HG03135 (cell line): ENCODE measurements at regions not wholly inside any gene's neighbourhood (a gene's known extent, or its start where the extent isn't known, plus 50 kb on each side); places are given as distances from the start of the nearest gene placed in this dataset.
"Not testable (repeated sequence)": the region's sequence is repeated elsewhere in the genome, so short reads cannot be mapped to it uniquely, and the experiment has no call there.

Source experiments
- ATAC-seq: cut with Tn5 transposase; IDR thresholded peaks from one replicate; pipeline ENCODE4 v1.9.1; 2021; ENCODE audit warnings: mild to moderate bottlenecking, moderate library complexity; ENCODE audit not compliant: unreplicated experiment

- no peak for ATAC-seq
These were observed 953.1 kb upstream of the ADGRL4 start for GRCh38 chr1:79959635-79960034.

- ATAC-seq = no peak
These were observed 949.4 kb upstream of the ADGRL4 start for GRCh38 chr1:79955966-79956365.

GRCh38 chr1:79950511-79950910 lies 944.0 kb upstream of the ADGRL4 start:
- no peak for ATAC-seq

GRCh38 chr1:79945391-79945790 lies 938.9 kb upstream of the ADGRL4 start:
- no peak for ATAC-seq

GRCh38 chr1:79929356-79929755 lies 922.8 kb upstream of the ADGRL4 start:
- ATAC-seq = no peak

GRCh38 chr1:79928901-79929300 lies 922.4 kb upstream of the ADGRL4 start:
- ATAC-seq = no peak

GRCh38 chr1:79920960-79921669 lies 914.6 kb upstream of the ADGRL4 start:
- no peak for ATAC-seq

- ATAC-seq = no peak
These were observed 908.4 kb upstream of the ADGRL4 start for GRCh38 chr1:79914896-79915295.

- no peak for ATAC-seq
These were observed 906.3 kb upstream of the ADGRL4 start for GRCh38 chr1:79912813-79913212.

GRCh38 chr1:79903321-79903720 lies 896.8 kb upstream of the ADGRL4 start:
- ATAC-seq = no peak

- no peak for ATAC-seq
These were observed 895.9 kb upstream of the ADGRL4 start for GRCh38 chr1:79902418-79902817.

GRCh38 chr1:79899914-79900313 lies 893.4 kb upstream of the ADGRL4 start:
- ATAC-seq = no peak

- no peak for ATAC-seq
These were observed 889.6 kb upstream of the ADGRL4 start for GRCh38 chr1:79896140-79896539.

GRCh38 chr1:79895573-79895972 lies 889.0 kb upstream of the ADGRL4 start:
- no peak for ATAC-seq

- not testable (repeated sequence) for ATAC-seq
These were observed 887.6 kb upstream of the ADGRL4 start for GRCh38 chr1:79894129-79894528.

GRCh38 chr1:79887059-79887458 lies 880.5 kb upstream of the ADGRL4 start:
- no peak for ATAC-seq

- ATAC-seq = no peak
These were observed 878.6 kb upstream of the ADGRL4 start for GRCh38 chr1:79885101-79885500.

- no peak for ATAC-seq
These were observed 870.6 kb upstream of the ADGRL4 start for GRCh38 chr1:79877086-79877485.

- ATAC-seq = no peak
These were observed 868.7 kb upstream of the ADGRL4 start for GRCh38 chr1:79875187-79875586.

GRCh38 chr1:79874289-79874688 lies 867.8 kb upstream of the ADGRL4 start:
- no peak for ATAC-seq

- ATAC-seq = no peak
These were observed 852.9 kb upstream of the ADGRL4 start for GRCh38 chr1:79859212-79859948.

GRCh38 chr1:79852004-79852403 lies 845.5 kb upstream of the ADGRL4 start:
- no peak for ATAC-seq
